HEK293 (cell line): ENCODE measurements at regions not wholly inside any gene's neighbourhood (a gene's known extent, or its start where the extent isn't known, plus 50 kb on each side); places are given as distances from the start of the nearest gene placed in this dataset.

Source experiments
- CTCF ChIP-seq: fragments of 450-650 bp; formaldehyde crosslinking; IDR thresholded peaks from 2 replicates; pipeline ENCODE4 v1.5.1; 2016; ENCODE audit warnings: missing biosample characterization, missing genetic modification characterization
- MYNN ChIP-seq: fragments of 450-650 bp; formaldehyde crosslinking; IDR thresholded peaks from 2 replicates; pipeline ENCODE4 v1.5.1; 2016; ENCODE audit warnings: missing biosample characterization, missing genetic modification characterization, borderline replicate concordance
- REPIN1 ChIP-seq: fragments of 450-650 bp; formaldehyde crosslinking; IDR thresholded peaks from 2 replicates; pipeline ENCODE4 v1.5.1; 2017; ENCODE audit warnings: missing biosample characterization, missing genetic modification characterization, low read depth
- SETDB1 ChIP-seq: IDR thresholded peaks from one replicate; pipeline ENCODE4 v1.6.1; 2017; ENCODE audit warnings: mild to moderate bottlenecking, low read length, moderate library complexity, mixed read lengths; ENCODE audit not compliant: insufficient read length
- ZFP41 ChIP-seq: fragments of 450-650 bp; formaldehyde crosslinking; IDR thresholded peaks from 2 replicates; pipeline ENCODE4 v1.5.1; 2016; ENCODE audit warnings: missing biosample characterization, missing genetic modification characterization, borderline replicate concordance
- ZNF302 ChIP-seq: fragments of 450-650 bp; formaldehyde crosslinking; IDR thresholded peaks from 2 replicates; pipeline ENCODE4 v1.5.1; 2016; ENCODE audit warnings: missing biosample characterization, missing genetic modification characterization, low read depth
- ZNF391 ChIP-seq: fragments of 450-650 bp; formaldehyde crosslinking; IDR thresholded peaks from 2 replicates; pipeline ENCODE4 v1.5.1; 2016; ENCODE audit warnings: low read depth, missing biosample characterization, missing genetic modification characterization, borderline replicate concordance
- ZNF449 ChIP-seq: fragments of 450-650 bp; formaldehyde crosslinking; IDR thresholded peaks from 2 replicates; pipeline ENCODE4 v1.5.1; 2017; ENCODE audit warnings: missing biosample characterization, mild to moderate bottlenecking, missing genetic modification characterization, moderate library complexity
- ZNF596 ChIP-seq: fragments of 450-650 bp; IDR thresholded peaks from 2 replicates; pipeline ENCODE4 v1.5.0; 2018; ENCODE audit warnings: missing biosample characterization, mild to moderate bottlenecking, missing genetic modification characterization, moderate library complexity
- ZNF792 ChIP-seq: fragments of 450-650 bp; formaldehyde crosslinking; IDR thresholded peaks from 2 replicates; pipeline ENCODE4 v1.5.1; 2016; ENCODE audit warnings: missing biosample characterization, missing genetic modification characterization
- ZNF830 ChIP-seq: fragments of 450-650 bp; IDR thresholded peaks from 2 replicates; pipeline ENCODE4 v1.5.0; 2018; ENCODE audit warnings: missing biosample characterization, missing genetic modification characterization, low read depth, mild to moderate bottlenecking, moderate library complexity

- no peak for TF ChIP-seq CTCF
- no peak for TF ChIP-seq REPIN1
- no peak for TF ChIP-seq ZNF830 (tag by site-specific recombination)
- TF ChIP-seq ZNF302: no peak
- TF ChIP-seq ZNF792 (tag by site-specific recombination): no peak
- TF ChIP-seq SETDB1: no peak
- no peak for TF ChIP-seq MYNN
- TF ChIP-seq ZNF391 (tag by site-specific recombination): no peak
- TF ChIP-seq ZFP41: no peak
- TF ChIP-seq ZNF449: no peak
- TF ChIP-seq ZNF596 (tag by site-specific recombination): no peak
These were observed 411.1 kb downstream of the PRDM2 start for GRCh38 chr1:14111121-14111520.
